Fibroblast of mammary gland (primary cell): ENCODE measurements at regions not wholly inside any gene's neighbourhood (a gene's known extent, or its start where the extent isn't known, plus 50 kb on each side); places are given as distances from the start of the nearest gene placed in this dataset.

Experiments used
- DNase-seq: peaks from one replicate; pipeline ENCODE4 v3.0.0-alpha.2; 2010; ENCODE audit warnings: low read depth
- H3K4me3 ChIP-seq: 2 replicates; pipeline ENCODE4 v1.5.1; 2011; ENCODE audit warnings: low read depth, mild to moderate bottlenecking, low read length, moderate library complexity; ENCODE audit not compliant: control insufficient read depth
- CTCF ChIP-seq: conservative IDR thresholded peaks from 2 replicates; pipeline ENCODE4 v1.5.1; 2011; ENCODE audit warnings: low read depth, low read length, inconsistent platforms; ENCODE audit not compliant: control insufficient read depth, insufficient read depth

- DNase-seq: no peak
- TF ChIP-seq CTCF: no peak
- H3K4me3 ChIP-seq: no peak overlapping the region
Observed at GRCh38 chr4:8770518-8771257, 101.0 kb downstream of the HMX1 start.

GRCh38 chr4:8769645-8770517 is 101.8 kb downstream of the HMX1 start:
- TF ChIP-seq CTCF: no peak
- no peak overlapping the region for H3K4me3 ChIP-seq
- DNase-seq: no peak

GRCh38 chr4:8768357-8768999 is 103.2 kb downstream of the HMX1 start:
- H3K4me3 ChIP-seq: no peak overlapping the region
- TF ChIP-seq CTCF: no peak
- no peak for DNase-seq

GRCh38 chr4:8766610-8767009 is 105.0 kb downstream of the HMX1 start:
- no peak for DNase-seq
- no peak overlapping the region for H3K4me3 ChIP-seq
- TF ChIP-seq CTCF: no peak

- H3K4me3 ChIP-seq: no peak overlapping the region
- no peak for TF ChIP-seq CTCF
- DNase-seq: no peak
Observed at GRCh38 chr4:8765631-8766590, 105.7 kb downstream of the HMX1 start.

GRCh38 chr4:8765084-8765483 is 106.6 kb downstream of the HMX1 start:
- no peak for DNase-seq
- H3K4me3 ChIP-seq: no peak overlapping the region
- TF ChIP-seq CTCF: no peak
